ENCODE measurements at regions not wholly inside any gene's neighbourhood (a gene's known extent, or its start where the extent isn't known, plus 50 kb on each side); places are given as distances from the start of the nearest gene placed in this dataset.

DNA sequence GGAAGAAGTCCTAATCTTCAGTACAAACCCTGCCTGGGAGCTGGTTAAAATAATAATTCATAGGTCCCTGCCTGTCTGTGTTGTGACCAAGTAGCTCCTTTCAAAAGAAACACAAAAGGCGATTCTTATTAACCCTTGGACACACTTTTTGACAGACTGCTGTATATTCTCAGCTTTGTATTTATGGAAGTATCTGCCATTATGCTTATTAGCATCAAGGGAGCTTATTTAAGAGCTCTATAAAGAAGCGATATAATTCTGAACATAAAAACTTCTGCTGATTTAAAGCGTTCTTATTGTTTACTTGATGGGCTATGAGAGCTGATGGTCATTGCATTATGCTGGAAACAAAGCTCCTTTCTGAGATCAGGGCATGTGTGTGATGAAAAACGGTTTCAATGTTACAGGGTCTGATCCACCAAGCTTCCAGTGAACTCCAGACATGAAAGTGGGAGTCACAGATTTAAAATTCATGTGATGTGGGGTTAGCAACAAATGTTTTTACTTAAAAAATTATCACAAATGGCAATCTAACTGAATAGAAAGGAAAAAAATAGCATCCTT, 181.8 kb upstream of the PDE10A start:
- 86% methylated on average over 4 of the region's 4 CpGs for WGBS
- no peaks in the 10 kb centered on the region for H3K27me3 ChIP-seq (ENCODE audit: control insufficient read depth in 4 of 4, insufficient read depth in 4 of 4, low read length in 3 of 4)
- no peaks in the 10 kb centered on the region for H3K36me3 ChIP-seq (ENCODE audit: control insufficient read depth in 4 of 4, insufficient read depth in 3 of 4, low read depth in 1 of 4, low read length in 3 of 4)
- no peak overlapping the region for H3K9ac ChIP-seq (ENCODE audit: low read depth in 1 of 2, low read length in 2 of 2)
- TF ChIP-seq, protein P1, sequence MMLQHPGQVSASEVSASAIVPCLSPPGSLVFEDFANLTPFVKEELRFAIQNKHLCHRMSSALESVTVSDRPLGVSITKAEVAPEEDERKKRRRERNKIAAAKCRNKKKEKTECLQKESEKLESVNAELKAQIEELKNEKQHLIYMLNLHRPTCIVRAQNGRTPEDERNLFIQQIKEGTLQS (IDR thresholded peaks at IDR 0.05), result no peak
- no peak for TF ChIP-seq FOXA1 (IDR thresholded peaks at IDR 0.05)
- no peak for TF ChIP-seq TAF1 (conservative IDR thresholded peaks at IDR 0.05)
- no peak for TF ChIP-seq HNF4G (IDR thresholded peaks at IDR 0.05)
- TF ChIP-seq, protein P2, sequence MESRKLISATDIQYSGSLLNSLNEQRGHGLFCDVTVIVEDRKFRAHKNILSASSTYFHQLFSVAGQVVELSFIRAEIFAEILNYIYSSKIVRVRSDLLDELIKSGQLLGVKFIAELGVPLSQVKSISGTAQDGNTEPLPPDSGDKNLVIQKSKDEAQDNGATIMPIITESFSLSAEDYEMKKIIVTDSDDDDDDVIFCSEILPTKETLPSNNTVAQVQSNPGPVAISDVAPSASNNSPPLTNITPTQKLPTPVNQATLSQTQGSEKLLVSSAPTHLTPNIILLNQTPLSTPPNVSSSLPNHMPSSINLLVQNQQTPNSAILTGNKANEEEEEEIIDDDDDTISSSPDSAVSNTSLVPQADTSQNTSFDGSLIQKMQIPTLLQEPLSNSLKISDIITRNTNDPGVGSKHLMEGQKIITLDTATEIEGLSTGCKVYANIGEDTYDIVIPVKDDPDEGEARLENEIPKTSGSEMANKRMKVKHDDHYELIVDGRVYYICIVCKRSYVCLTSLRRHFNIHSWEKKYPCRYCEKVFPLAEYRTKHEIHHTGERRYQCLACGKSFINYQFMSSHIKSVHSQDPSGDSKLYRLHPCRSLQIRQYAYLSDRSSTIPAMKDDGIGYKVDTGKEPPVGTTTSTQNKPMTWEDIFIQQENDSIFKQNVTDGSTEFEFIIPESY (IDR thresholded peaks at IDR 0.05), result no peak
- TF ChIP-seq, protein P3, sequence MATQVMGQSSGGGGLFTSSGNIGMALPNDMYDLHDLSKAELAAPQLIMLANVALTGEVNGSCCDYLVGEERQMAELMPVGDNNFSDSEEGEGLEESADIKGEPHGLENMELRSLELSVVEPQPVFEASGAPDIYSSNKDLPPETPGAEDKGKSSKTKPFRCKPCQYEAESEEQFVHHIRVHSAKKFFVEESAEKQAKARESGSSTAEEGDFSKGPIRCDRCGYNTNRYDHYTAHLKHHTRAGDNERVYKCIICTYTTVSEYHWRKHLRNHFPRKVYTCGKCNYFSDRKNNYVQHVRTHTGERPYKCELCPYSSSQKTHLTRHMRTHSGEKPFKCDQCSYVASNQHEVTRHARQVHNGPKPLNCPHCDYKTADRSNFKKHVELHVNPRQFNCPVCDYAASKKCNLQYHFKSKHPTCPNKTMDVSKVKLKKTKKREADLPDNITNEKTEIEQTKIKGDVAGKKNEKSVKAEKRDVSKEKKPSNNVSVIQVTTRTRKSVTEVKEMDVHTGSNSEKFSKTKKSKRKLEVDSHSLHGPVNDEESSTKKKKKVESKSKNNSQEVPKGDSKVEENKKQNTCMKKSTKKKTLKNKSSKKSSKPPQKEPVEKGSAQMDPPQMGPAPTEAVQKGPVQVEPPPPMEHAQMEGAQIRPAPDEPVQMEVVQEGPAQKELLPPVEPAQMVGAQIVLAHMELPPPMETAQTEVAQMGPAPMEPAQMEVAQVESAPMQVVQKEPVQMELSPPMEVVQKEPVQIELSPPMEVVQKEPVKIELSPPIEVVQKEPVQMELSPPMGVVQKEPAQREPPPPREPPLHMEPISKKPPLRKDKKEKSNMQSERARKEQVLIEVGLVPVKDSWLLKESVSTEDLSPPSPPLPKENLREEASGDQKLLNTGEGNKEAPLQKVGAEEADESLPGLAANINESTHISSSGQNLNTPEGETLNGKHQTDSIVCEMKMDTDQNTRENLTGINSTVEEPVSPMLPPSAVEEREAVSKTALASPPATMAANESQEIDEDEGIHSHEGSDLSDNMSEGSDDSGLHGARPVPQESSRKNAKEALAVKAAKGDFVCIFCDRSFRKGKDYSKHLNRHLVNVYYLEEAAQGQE (IDR thresholded peaks at IDR 0.05), result no peak
- TF ChIP-seq RAD21 (IDR thresholded peaks at IDR 0.05), result no peak
- TF ChIP-seq EGR1 (IDR thresholded peaks at IDR 0.05; ENCODE audit: low read depth in 2 of 2), result no peak
- no peak for TF ChIP-seq JUND (IDR thresholded peaks at IDR 0.05)
- TF ChIP-seq, protein P4, sequence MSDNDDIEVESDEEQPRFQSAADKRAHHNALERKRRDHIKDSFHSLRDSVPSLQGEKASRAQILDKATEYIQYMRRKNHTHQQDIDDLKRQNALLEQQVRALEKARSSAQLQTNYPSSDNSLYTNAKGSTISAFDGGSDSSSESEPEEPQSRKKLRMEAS (IDR thresholded peaks at IDR 0.05), result no peak
- no peak for TF ChIP-seq NR2F2 (IDR thresholded peaks at IDR 0.05)
- TF ChIP-seq FOXA2 (IDR thresholded peaks at IDR 0.05), result no peak
- TF ChIP-seq, protein P5, sequence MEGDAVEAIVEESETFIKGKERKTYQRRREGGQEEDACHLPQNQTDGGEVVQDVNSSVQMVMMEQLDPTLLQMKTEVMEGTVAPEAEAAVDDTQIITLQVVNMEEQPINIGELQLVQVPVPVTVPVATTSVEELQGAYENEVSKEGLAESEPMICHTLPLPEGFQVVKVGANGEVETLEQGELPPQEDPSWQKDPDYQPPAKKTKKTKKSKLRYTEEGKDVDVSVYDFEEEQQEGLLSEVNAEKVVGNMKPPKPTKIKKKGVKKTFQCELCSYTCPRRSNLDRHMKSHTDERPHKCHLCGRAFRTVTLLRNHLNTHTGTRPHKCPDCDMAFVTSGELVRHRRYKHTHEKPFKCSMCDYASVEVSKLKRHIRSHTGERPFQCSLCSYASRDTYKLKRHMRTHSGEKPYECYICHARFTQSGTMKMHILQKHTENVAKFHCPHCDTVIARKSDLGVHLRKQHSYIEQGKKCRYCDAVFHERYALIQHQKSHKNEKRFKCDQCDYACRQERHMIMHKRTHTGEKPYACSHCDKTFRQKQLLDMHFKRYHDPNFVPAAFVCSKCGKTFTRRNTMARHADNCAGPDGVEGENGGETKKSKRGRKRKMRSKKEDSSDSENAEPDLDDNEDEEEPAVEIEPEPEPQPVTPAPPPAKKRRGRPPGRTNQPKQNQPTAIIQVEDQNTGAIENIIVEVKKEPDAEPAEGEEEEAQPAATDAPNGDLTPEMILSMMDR (IDR thresholded peaks at IDR 0.05; ENCODE audit: low read depth, low read length, missing input control), result no peak
- TF ChIP-seq SP1 (IDR thresholded peaks at IDR 0.05), result no peak
- TF ChIP-seq GABPA (IDR thresholded peaks at IDR 0.05 in 1 of 2, conservative IDR thresholded peaks at IDR 0.05 in 1 of 2), result no peak
- no peak for TF ChIP-seq RXRA (IDR thresholded peaks at IDR 0.05)
- TF ChIP-seq HNF4A (conservative IDR thresholded peaks at IDR 0.05), result no peak
- peaks cover 6 to 20% (median 13%) of the 10 kb centered on the region in 4 donors for H3K4me1 ChIP-seq (ENCODE audit: control insufficient read depth in 4 of 4, insufficient read depth in 4 of 4, low read length in 3 of 4)
- H3K4me3 ChIP-seq (ENCODE audit: low read depth in 1 of 3, low read length in 3 of 3), result no peak overlapping the region
- no peaks in the 10 kb centered on the region for H3K9me3 ChIP-seq (ENCODE audit: control insufficient read depth in 4 of 4, low read length in 3 of 4)
- DNase-seq (ENCODE audit: low spot score), result no peak
- no peak overlapping the region for H3K27ac ChIP-seq (ENCODE audit: low read depth in 1 of 2, low read length in 2 of 2)
